Ovary (tissue), 3 donors: ENCODE measurements at regions not wholly inside any gene's neighbourhood (a gene's known extent, or its start where the extent isn't known, plus 50 kb on each side); places are given as distances from the start of the nearest gene placed in this dataset.

Source experiments
- POLR2A ChIP-seq: fragments of 450-650 bp; IDR thresholded peaks from one replicate; pipeline ENCODE4 v1.6.1; 2017; ENCODE audit warnings: antibody characterized with exemption, mild to moderate bottlenecking, moderate library complexity
- TF ChIP-seq, protein P1 (sequence below), 3 donors: fragments of 450-650 bp in 2 of 3; fragments of 200-600 bp in 1 of 3; IDR thresholded peaks; one replicate each; pipeline versions ENCODE4 v1.5.1 to v1.8.0; 2016 to 2022; ENCODE audit warnings: antibody characterized with exemption in 3 of 3, mild to moderate bottlenecking in 1 of 3
- donor health status: DM: no; HTN: no; CAD: no.

GRCh38 chr6:11909696-11910132 lies 102.4 kb upstream of the HIVEP1 start:
- TF ChIP-seq, protein P1, sequence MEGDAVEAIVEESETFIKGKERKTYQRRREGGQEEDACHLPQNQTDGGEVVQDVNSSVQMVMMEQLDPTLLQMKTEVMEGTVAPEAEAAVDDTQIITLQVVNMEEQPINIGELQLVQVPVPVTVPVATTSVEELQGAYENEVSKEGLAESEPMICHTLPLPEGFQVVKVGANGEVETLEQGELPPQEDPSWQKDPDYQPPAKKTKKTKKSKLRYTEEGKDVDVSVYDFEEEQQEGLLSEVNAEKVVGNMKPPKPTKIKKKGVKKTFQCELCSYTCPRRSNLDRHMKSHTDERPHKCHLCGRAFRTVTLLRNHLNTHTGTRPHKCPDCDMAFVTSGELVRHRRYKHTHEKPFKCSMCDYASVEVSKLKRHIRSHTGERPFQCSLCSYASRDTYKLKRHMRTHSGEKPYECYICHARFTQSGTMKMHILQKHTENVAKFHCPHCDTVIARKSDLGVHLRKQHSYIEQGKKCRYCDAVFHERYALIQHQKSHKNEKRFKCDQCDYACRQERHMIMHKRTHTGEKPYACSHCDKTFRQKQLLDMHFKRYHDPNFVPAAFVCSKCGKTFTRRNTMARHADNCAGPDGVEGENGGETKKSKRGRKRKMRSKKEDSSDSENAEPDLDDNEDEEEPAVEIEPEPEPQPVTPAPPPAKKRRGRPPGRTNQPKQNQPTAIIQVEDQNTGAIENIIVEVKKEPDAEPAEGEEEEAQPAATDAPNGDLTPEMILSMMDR (IDR thresholded peaks at IDR 0.05) = no peak
- TF ChIP-seq POLR2A = no peak
